ENCODE measurements at regions not wholly inside any gene's neighbourhood (a gene's known extent, or its start where the extent isn't known, plus 50 kb on each side); places are given as distances from the start of the nearest gene placed in this dataset.

DNA sequence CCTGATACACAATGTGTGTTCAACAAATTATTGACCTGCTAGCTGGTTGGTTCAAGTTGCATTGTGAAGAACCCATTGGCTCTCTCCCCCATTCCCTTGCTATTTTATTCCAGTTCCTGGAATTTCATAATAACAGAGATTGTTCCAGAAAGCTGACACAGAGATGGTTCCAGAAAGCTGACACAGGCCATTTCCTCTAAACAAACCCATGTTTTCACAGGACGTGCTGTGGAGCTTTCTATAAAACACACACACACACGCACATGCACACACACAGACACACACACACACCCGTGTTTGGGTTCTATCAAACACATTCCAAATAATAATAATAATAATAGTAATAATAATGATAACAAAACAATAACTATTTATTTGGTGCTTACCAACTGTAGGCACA, 259.1 kb downstream of the CLIC5 start:
- no peak overlapping the region for H3K4me3 ChIP-seq (ENCODE audit: low read depth, low read length)
- in situ Hi-C loops (cut with HindIII; ENCODE audit: low sequenced_read_pairs) = no loop called here
- TF ChIP-seq, protein P1, sequence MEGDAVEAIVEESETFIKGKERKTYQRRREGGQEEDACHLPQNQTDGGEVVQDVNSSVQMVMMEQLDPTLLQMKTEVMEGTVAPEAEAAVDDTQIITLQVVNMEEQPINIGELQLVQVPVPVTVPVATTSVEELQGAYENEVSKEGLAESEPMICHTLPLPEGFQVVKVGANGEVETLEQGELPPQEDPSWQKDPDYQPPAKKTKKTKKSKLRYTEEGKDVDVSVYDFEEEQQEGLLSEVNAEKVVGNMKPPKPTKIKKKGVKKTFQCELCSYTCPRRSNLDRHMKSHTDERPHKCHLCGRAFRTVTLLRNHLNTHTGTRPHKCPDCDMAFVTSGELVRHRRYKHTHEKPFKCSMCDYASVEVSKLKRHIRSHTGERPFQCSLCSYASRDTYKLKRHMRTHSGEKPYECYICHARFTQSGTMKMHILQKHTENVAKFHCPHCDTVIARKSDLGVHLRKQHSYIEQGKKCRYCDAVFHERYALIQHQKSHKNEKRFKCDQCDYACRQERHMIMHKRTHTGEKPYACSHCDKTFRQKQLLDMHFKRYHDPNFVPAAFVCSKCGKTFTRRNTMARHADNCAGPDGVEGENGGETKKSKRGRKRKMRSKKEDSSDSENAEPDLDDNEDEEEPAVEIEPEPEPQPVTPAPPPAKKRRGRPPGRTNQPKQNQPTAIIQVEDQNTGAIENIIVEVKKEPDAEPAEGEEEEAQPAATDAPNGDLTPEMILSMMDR (IDR thresholded peaks at IDR 0.05; ENCODE audit: low read depth, low read length, missing control alignments) = no peak
- DNase-seq (ENCODE audit: low read depth) = no peak

DNA sequence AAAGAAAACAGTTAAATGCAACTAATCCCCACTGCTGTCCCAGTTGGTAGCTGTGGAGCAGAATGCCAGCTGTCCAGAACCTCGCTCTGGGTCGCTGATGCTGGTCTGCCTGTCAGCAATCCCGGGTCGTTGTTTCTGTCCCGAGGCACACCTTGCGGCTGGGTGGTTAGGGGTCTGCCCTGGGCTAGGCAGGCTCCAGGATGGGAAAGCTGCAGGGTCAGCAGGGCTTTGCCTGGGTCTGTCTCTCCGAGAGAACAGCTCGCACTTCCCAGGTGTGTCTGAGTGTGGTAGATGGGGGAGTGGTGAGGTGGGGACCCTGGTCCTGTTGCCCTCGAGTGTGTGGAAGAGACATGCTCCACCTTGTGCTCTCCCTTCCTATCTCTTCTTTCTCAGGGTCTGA, 261.2 kb downstream of the CLIC5 start:
- no peak for DNase-seq (ENCODE audit: low read depth)
- H3K4me3 ChIP-seq (ENCODE audit: low read depth, low read length) = no peak overlapping the region
- TF ChIP-seq, protein P1 (IDR thresholded peaks at IDR 0.05; ENCODE audit: low read depth, low read length, missing control alignments) = no peak
- in situ Hi-C loops (cut with HindIII; ENCODE audit: low sequenced_read_pairs) = no loop called here

- TF ChIP-seq, protein P1 (IDR thresholded peaks at IDR 0.05; ENCODE audit: low read depth, low read length, missing control alignments) = no peak
- in situ Hi-C loops (cut with HindIII; ENCODE audit: low sequenced_read_pairs) = no loop called here
- DNase-seq (ENCODE audit: low read depth) = peak; percentile 93
- H3K4me3 ChIP-seq (ENCODE audit: low read depth, low read length) = no peak overlapping the region
Measured at GRCh38 chr6:45746046-45746445, 269.6 kb downstream of the CLIC5 start.

DNA sequence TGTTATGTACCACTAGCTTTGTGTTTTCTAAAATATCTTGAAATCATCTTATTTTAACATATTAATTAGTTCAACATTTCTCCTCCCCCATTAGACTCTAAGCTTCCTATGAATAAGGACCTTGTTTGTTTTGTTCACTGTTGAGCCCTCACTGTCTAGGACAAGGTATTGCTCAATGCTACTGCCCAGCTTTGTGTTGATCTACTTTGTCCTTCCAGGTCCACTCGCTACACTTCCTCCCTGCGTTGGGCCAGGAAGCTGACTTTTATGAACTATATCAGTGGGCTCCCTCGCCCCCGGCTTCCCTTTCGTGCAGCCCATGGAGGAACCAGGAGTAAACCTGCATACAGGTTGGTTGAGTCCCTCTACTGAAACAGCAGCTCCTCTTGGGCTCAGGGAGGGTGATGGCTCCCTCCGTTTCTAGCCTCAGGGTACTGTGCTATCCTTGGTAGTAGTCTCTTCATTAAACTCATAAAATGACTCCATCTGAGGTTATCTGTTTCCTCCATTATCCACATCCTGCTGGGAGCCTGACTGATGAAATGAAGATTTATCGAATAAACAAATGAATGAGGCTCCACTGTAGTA, 272.5 kb downstream of the CLIC5 start:
- DNase-seq (ENCODE audit: low read depth) = no peak
- in situ Hi-C loops (cut with HindIII; ENCODE audit: low sequenced_read_pairs) = no loop called here

DNA sequence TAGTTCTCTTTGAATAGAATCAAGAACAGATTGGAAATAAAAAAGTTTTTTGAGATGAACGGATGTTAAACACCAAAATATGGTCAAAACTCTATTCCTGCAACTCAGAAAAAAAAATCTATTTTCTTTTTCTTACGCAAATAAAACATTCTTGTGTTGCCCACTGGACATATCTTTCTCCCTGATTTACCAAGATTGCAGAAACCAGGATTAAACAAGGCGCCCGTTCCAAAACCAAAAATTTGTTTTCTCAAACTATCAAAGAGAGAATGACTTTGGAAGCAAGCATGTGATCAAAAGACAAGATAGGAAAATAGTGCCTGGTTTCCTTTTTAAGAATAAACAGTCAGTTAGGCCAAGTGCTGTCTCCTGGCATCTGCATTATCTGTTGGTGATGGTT, 273.1 kb downstream of the CLIC5 start:
- H3K4me3 ChIP-seq (ENCODE audit: low read depth, low read length) = no peak overlapping the region
- TF ChIP-seq, protein P1 (IDR thresholded peaks at IDR 0.05; ENCODE audit: low read depth, low read length, missing control alignments) = no peak
- no peak for DNase-seq (ENCODE audit: low read depth)
- in situ Hi-C loops (cut with HindIII; ENCODE audit: low sequenced_read_pairs) = no loop called here

More for the DNA sequence above, 272.5 kb downstream of the CLIC5 start:
- no peak overlapping the region for H3K4me3 ChIP-seq (ENCODE audit: low read depth, low read length)
- TF ChIP-seq, protein P1 (IDR thresholded peaks at IDR 0.05; ENCODE audit: low read depth, low read length, missing control alignments) = no peak

DNA sequence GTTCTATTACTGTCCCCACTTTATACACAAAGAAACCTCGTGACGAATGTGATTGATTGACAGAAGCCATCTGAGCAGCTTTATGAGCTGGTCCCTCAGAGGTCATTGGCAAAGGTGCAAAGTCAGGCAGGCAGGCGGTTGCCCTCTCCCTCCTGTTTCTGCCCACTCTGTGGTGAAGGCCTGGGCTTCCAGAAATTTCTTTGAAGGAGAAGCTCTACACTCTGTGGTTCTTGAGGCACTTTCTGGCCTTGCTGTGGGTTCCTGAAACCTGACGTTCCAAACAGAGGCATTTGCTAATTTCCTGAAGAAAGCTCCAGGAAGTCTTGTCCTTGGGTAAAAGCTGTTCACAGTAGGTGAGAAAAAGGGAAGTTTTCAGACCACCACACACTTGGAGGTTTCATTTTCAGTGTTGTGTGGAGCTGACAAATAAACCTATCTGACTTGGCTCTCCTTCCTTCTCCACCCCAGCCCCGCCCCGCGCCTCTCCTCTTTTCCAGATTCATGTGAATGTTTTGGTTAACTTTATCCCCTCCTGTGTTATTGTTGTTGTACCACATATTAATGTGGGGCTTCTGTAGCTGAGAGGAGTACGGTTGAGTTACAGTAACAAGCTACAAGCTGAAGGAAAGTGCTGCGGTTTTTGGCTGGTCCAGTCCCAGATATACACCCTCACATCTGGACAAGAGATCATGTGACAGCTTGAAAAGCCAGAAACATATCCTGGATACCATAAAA, 274.1 kb downstream of the CLIC5 start:
- TF ChIP-seq, protein P1 (IDR thresholded peaks at IDR 0.05; ENCODE audit: low read depth, low read length, missing control alignments) = no peak
- DNase-seq (ENCODE audit: low read depth) = peak; percentile 75
- in situ Hi-C loops (cut with HindIII; ENCODE audit: low sequenced_read_pairs) = no loop called here
- H3K4me3 ChIP-seq (ENCODE audit: low read depth, low read length) = no peak overlapping the region

All from astrocyte of the cerebellum (primary cell).